ENCODE measurements at regions not wholly inside any gene's neighbourhood (a gene's known extent, or its start where the extent isn't known, plus 50 kb on each side); places are given as distances from the start of the nearest gene placed in this dataset.
"Not testable (repeated sequence)": the region's sequence is repeated elsewhere in the genome, so short reads cannot be mapped to it uniquely, and the experiment has no call there.

DNA sequence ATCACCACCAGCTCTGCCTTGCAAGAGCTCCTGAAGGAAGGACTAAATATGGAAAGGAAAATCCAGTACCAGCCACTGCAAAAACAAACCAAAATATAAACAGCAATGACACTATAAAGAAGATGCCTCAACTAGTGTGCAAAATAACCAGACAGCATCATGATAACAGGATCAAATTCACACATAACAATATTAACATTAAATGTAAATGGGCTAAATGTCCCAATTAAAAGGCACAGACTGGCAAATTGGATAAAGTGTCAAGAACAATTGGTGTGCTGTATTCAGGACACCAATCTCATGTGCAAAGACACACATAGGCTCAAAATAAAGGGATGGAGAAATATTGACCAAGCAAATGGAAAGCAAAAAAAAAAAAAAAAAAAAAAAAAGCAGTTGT is 629.8 kb downstream of the CETN3 start:
- not testable (repeated sequence) for TF ChIP-seq CTCF, POLR2A (IDR thresholded peaks at IDR 0.05)
